ENCODE measurements at regions not wholly inside any gene's neighbourhood (a gene's known extent, or its start where the extent isn't known, plus 50 kb on each side); places are given as distances from the start of the nearest gene placed in this dataset.

GRCh38 chr5:125376059-125376641 is 629.7 kb upstream of the ZNF608 start:
- Histone ChIP-seq H3K9me3 (ENCODE audit: control insufficient read depth, low read depth, low read length) (no peaks in the 10 kb centered on the region), H3K4me1 (ENCODE audit: control insufficient read depth, low read depth, low read length) (peaks cover 44% of the 10 kb centered on the region), H3K9ac (ENCODE audit: low read length) (no peak overlapping the region), H3K36me3 (ENCODE audit: control insufficient read depth, low read depth, low read length) (no peaks in the 10 kb centered on the region), H3K4me3 (ENCODE audit: low read length) (no peak overlapping the region), H3K27me3 (ENCODE audit: control insufficient read depth, insufficient read depth, low read length) (no peaks in the 10 kb centered on the region), H3K27ac (ENCODE audit: low read length) (no peak overlapping the region)

- no peak overlapping the region for H3K9ac ChIP-seq (ENCODE audit: low read length)
- no peak overlapping the region for H3K27ac ChIP-seq (ENCODE audit: low read length)
- H3K9me3 ChIP-seq (ENCODE audit: control insufficient read depth, low read depth, low read length): no peaks in the 10 kb centered on the region
- peaks cover 39% of the 10 kb centered on the region for H3K4me1 ChIP-seq (ENCODE audit: control insufficient read depth, low read depth, low read length)
- no peak overlapping the region for H3K4me3 ChIP-seq (ENCODE audit: low read length)
- no peaks in the 10 kb centered on the region for H3K36me3 ChIP-seq (ENCODE audit: control insufficient read depth, low read depth, low read length)
- no peaks in the 10 kb centered on the region for H3K27me3 ChIP-seq (ENCODE audit: control insufficient read depth, insufficient read depth, low read length)
Observed at GRCh38 chr5:125377141-125377540, 630.7 kb upstream of the ZNF608 start.

- Histone ChIP-seq H3K27me3 (ENCODE audit: control insufficient read depth, insufficient read depth, low read length) (no peaks in the 10 kb centered on the region), H3K4me3 (ENCODE audit: low read length) (no peak overlapping the region), H3K36me3 (ENCODE audit: control insufficient read depth, low read depth, low read length) (no peaks in the 10 kb centered on the region), H3K9ac (ENCODE audit: low read length) (no peak overlapping the region), H3K4me1 (ENCODE audit: control insufficient read depth, low read depth, low read length) (peaks cover 9% of the 10 kb centered on the region), H3K27ac (ENCODE audit: low read length) (no peak overlapping the region), H3K9me3 (ENCODE audit: control insufficient read depth, low read depth, low read length) (no peaks in the 10 kb centered on the region)
Observed at GRCh38 chr5:125381290-125381689, 634.9 kb upstream of the ZNF608 start.

- Histone ChIP-seq H3K9ac (ENCODE audit: low read length) (no peak overlapping the region), H3K9me3 (ENCODE audit: control insufficient read depth, low read depth, low read length) (no peaks in the 10 kb centered on the region), H3K4me3 (ENCODE audit: low read length) (no peak overlapping the region), H3K36me3 (ENCODE audit: control insufficient read depth, low read depth, low read length) (no peaks in the 10 kb centered on the region), H3K27ac (ENCODE audit: low read length) (no peak overlapping the region), H3K4me1 (ENCODE audit: control insufficient read depth, low read depth, low read length) (peaks cover 3% of the 10 kb centered on the region), H3K27me3 (ENCODE audit: control insufficient read depth, insufficient read depth, low read length) (no peaks in the 10 kb centered on the region)
Observed at GRCh38 chr5:125384071-125384470, 637.6 kb upstream of the ZNF608 start.

GRCh38 chr5:125390326-125390725 is 643.9 kb upstream of the ZNF608 start:
- Histone ChIP-seq H3K27me3 (ENCODE audit: control insufficient read depth, insufficient read depth, low read length) (no peaks in the 10 kb centered on the region), H3K4me3 (ENCODE audit: low read length) (no peak overlapping the region), H3K9ac (ENCODE audit: low read length) (no peak overlapping the region), H3K27ac (ENCODE audit: low read length) (no peak overlapping the region), H3K9me3 (ENCODE audit: control insufficient read depth, low read depth, low read length) (no peaks in the 10 kb centered on the region), H3K36me3 (ENCODE audit: control insufficient read depth, low read depth, low read length) (no peaks in the 10 kb centered on the region), H3K4me1 (ENCODE audit: control insufficient read depth, low read depth, low read length) (peaks cover 3% of the 10 kb centered on the region)

- Histone ChIP-seq H3K4me1 (ENCODE audit: control insufficient read depth, low read depth, low read length) (no peaks in the 10 kb centered on the region), H3K27me3 (ENCODE audit: control insufficient read depth, insufficient read depth, low read length) (no peaks in the 10 kb centered on the region), H3K9me3 (ENCODE audit: control insufficient read depth, low read depth, low read length) (no peaks in the 10 kb centered on the region), H3K4me3 (ENCODE audit: low read length) (no peak overlapping the region), H3K27ac (ENCODE audit: low read length) (no peak overlapping the region), H3K36me3 (ENCODE audit: control insufficient read depth, low read depth, low read length) (no peaks in the 10 kb centered on the region), H3K9ac (ENCODE audit: low read length) (no peak overlapping the region)
Observed at GRCh38 chr5:125393221-125393815, 646.9 kb upstream of the ZNF608 start.

GRCh38 chr5:125394661-125395280 is 648.3 kb upstream of the ZNF608 start:
- no peaks in the 10 kb centered on the region for H3K27me3 ChIP-seq (ENCODE audit: control insufficient read depth, insufficient read depth, low read length)
- no peak overlapping the region for H3K4me3 ChIP-seq (ENCODE audit: low read length)
- H3K9me3 ChIP-seq (ENCODE audit: control insufficient read depth, low read depth, low read length): no peaks in the 10 kb centered on the region
- H3K27ac ChIP-seq (ENCODE audit: low read length): no peak overlapping the region
- H3K4me1 ChIP-seq (ENCODE audit: control insufficient read depth, low read depth, low read length): no peaks in the 10 kb centered on the region
- H3K9ac ChIP-seq (ENCODE audit: low read length): no peak overlapping the region
- H3K36me3 ChIP-seq (ENCODE audit: control insufficient read depth, low read depth, low read length): no peaks in the 10 kb centered on the region

GRCh38 chr5:125396462-125396861 is 650.0 kb upstream of the ZNF608 start:
- no peaks in the 10 kb centered on the region for H3K27me3 ChIP-seq (ENCODE audit: control insufficient read depth, insufficient read depth, low read length)
- no peaks in the 10 kb centered on the region for H3K36me3 ChIP-seq (ENCODE audit: control insufficient read depth, low read depth, low read length)
- no peak overlapping the region for H3K9ac ChIP-seq (ENCODE audit: low read length)
- H3K27ac ChIP-seq (ENCODE audit: low read length): no peak overlapping the region
- no peaks in the 10 kb centered on the region for H3K4me1 ChIP-seq (ENCODE audit: control insufficient read depth, low read depth, low read length)
- H3K4me3 ChIP-seq (ENCODE audit: low read length): no peak overlapping the region
- no peaks in the 10 kb centered on the region for H3K9me3 ChIP-seq (ENCODE audit: control insufficient read depth, low read depth, low read length)

GRCh38 chr5:125398466-125398865 is 652.0 kb upstream of the ZNF608 start:
- Histone ChIP-seq H3K4me1 (ENCODE audit: control insufficient read depth, low read depth, low read length) (no peaks in the 10 kb centered on the region), H3K27me3 (ENCODE audit: control insufficient read depth, insufficient read depth, low read length) (no peaks in the 10 kb centered on the region), H3K36me3 (ENCODE audit: control insufficient read depth, low read depth, low read length) (no peaks in the 10 kb centered on the region), H3K9me3 (ENCODE audit: control insufficient read depth, low read depth, low read length) (no peaks in the 10 kb centered on the region), H3K4me3 (ENCODE audit: low read length) (no peak overlapping the region), H3K27ac (ENCODE audit: low read length) (no peak overlapping the region), H3K9ac (ENCODE audit: low read length) (no peak overlapping the region)

GRCh38 chr5:125399885-125400284 is 653.4 kb upstream of the ZNF608 start:
- Histone ChIP-seq H3K36me3 (ENCODE audit: control insufficient read depth, low read depth, low read length) (no peaks in the 10 kb centered on the region), H3K27me3 (ENCODE audit: control insufficient read depth, insufficient read depth, low read length) (no peaks in the 10 kb centered on the region), H3K9ac (ENCODE audit: low read length) (no peak overlapping the region), H3K9me3 (ENCODE audit: control insufficient read depth, low read depth, low read length) (no peaks in the 10 kb centered on the region), H3K27ac (ENCODE audit: low read length) (no peak overlapping the region), H3K4me3 (ENCODE audit: low read length) (no peak overlapping the region), H3K4me1 (ENCODE audit: control insufficient read depth, low read depth, low read length) (no peaks in the 10 kb centered on the region)

- Histone ChIP-seq H3K27me3 (ENCODE audit: control insufficient read depth, insufficient read depth, low read length) (no peaks in the 10 kb centered on the region), H3K36me3 (ENCODE audit: control insufficient read depth, low read depth, low read length) (no peaks in the 10 kb centered on the region), H3K4me3 (ENCODE audit: low read length) (no peak overlapping the region), H3K9ac (ENCODE audit: low read length) (no peak overlapping the region), H3K4me1 (ENCODE audit: control insufficient read depth, low read depth, low read length) (no peaks in the 10 kb centered on the region), H3K9me3 (ENCODE audit: control insufficient read depth, low read depth, low read length) (no peaks in the 10 kb centered on the region), H3K27ac (ENCODE audit: low read length) (no peak overlapping the region)
Observed at GRCh38 chr5:125401724-125402622, 655.5 kb upstream of the ZNF608 start.

Data from iPS-18a (cell line).